ENCODE measurements at regions not wholly inside any gene's neighbourhood (a gene's known extent, or its start where the extent isn't known, plus 50 kb on each side); places are given as distances from the start of the nearest gene placed in this dataset.
"Not testable (repeated sequence)": the region's sequence is repeated elsewhere in the genome, so short reads cannot be mapped to it uniquely, and the experiment has no call there.

DNA sequence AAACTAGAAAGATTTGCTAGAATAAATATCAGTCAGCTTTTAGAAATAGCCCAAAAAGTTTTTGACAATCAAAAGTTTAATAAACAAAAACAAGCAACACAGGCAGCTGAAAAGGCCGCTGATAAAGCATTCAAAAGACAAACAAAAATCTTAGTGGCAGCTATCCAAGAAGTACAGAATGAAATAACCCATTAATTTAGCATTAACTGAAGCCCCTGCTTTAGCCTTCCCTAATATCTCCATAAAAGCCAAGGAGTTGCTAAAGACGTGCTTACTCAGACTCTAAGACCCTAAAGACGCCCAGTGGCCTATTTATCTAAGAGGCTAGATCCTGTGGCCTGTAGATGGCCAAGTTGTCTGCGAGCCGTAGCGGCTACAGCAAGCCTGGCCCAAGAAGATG is 123.5 kb upstream of the DEFB108B start:
- not testable (repeated sequence) for DNase-seq, H3K4me1 Mint-ChIP-seq, H3K4me3 Mint-ChIP-seq, H3K9me3 Mint-ChIP-seq, H3K36me3 Mint-ChIP-seq, H3K27ac Mint-ChIP-seq, H3K27me3 Mint-ChIP-seq

DNA sequence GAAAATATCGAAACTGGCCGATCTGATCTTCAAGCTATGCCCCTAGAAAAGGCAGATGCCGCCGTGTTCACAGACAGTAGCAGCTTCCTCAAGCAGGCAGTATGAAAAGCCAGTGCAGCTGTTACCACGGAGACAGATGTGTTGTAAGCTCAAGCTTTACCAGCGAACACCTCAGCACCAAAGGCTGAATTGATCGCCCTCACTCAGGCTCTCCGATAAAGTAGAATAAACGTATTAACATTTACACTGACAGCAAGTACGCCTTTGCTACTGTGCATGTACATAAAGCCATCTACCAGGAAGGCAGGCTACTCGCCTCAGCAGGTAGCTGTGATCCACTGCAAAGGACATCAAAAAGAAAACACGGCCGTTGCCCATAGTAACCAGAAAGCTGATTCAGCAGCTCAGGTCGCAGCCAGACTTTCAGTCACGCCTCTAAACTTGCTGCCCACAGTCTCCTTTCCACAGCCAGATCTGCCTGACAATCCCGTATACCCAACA is 122.8 kb upstream of the DEFB108B start:
- H3K27ac Mint-ChIP-seq, H3K9me3 Mint-ChIP-seq, H3K4me3 Mint-ChIP-seq, DNase-seq, H3K27me3 Mint-ChIP-seq, H3K36me3 Mint-ChIP-seq, H3K4me1 Mint-ChIP-seq: not testable (repeated sequence)

DNA sequence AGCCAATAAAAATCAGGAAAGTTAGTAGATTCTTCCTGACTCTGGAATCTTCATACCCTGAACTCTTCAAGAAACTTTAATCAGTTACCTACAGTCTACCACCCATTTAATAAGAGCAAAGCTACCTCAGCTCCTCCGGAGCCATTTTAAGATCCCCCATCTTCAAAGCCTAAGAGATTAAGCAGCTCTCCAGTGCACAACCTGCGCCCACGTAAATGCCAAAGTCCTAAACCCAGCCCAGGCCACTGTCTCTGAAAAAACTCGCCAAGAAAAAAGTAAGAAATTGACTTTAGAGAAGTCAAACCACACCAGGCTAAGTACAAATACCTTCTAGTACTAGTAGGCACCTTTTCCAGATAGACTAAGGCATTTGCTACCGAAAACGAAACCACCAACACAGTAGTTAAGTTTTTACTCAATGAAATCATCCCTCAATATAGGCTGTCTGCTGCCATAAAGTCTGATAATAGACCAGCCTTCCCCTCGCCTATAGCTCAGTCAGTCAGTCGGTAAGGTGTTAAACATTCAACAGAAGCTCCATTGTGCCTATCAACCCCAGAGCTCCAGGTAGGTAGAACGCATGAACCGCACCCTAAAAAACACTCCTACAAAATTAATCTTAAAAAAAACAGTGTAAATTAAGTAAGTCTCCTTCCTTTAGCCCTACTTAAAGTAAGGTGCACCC is 122.2 kb upstream of the DEFB108B start:
- not testable (repeated sequence) for H3K36me3 Mint-ChIP-seq, H3K9me3 Mint-ChIP-seq, DNase-seq, H3K27ac Mint-ChIP-seq, H3K4me1 Mint-ChIP-seq, H3K4me3 Mint-ChIP-seq, H3K27me3 Mint-ChIP-seq

DNA sequence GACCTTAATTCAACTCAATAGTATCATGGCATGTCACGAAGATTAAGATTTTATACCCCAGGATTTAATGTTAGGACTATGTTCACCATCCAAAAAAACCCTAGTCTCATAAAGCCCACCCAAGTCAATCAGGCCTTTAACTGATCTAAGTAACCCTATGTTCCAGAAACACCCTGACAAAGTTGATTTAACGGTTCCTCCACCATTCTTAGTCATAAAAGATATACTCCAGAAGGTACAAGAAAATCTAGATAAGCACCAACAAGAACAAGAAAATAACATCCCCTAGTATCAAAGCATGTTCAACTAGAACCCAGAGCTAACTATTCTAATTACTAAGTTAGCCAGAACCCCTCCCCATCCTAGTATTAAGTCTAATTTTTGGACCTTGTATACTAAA is 120.7 kb upstream of the DEFB108B start:
- H3K27ac Mint-ChIP-seq, H3K36me3 Mint-ChIP-seq, H3K4me1 Mint-ChIP-seq, DNase-seq, H3K9me3 Mint-ChIP-seq, H3K27me3 Mint-ChIP-seq, H3K4me3 Mint-ChIP-seq: not testable (repeated sequence)

DNA sequence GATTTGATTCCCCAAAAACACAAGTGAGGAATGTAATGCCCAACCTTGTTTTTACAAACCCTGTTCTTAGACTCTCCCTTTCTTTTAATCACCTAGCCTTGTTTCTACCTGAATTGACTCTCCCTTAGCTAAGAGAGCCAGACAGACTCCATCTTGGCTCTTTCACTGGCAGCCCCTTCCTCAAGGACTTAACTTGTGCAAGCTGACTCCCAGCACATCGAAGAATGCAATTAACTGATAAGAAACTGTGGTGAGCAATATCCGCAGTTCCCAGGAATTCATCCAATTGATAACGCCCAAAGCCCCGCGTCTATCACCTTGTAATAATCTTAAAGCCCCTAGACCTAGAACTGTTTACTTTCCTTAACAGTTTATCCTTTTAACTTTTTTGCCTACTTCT is 120.2 kb upstream of the DEFB108B start:
- not testable (repeated sequence) for DNase-seq, H3K27me3 Mint-ChIP-seq, H3K4me1 Mint-ChIP-seq, H3K4me3 Mint-ChIP-seq, H3K27ac Mint-ChIP-seq, H3K36me3 Mint-ChIP-seq, H3K9me3 Mint-ChIP-seq

DNA sequence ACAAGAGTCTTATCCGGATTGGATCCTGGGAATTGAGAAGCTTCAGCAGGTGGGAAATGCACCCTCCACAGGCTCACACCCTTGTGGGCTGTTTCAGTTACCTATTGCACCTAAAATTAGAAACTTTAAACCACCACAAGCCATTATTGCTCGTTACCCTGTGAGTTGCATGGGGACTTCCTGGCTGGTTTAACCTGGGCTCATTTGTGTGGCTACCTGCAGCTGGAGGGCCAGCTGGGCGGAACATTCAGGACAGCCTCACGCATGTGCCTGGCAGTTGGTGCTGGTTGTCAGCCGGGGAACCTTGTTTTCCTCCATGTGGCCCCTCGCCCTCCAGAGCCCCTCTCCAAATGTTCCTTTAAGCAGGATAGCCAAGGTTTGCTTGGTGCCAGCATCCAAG is 118.5 kb upstream of the DEFB108B start:
- DNase-seq, H3K4me1 Mint-ChIP-seq, H3K4me3 Mint-ChIP-seq, H3K27me3 Mint-ChIP-seq, H3K36me3 Mint-ChIP-seq, H3K9me3 Mint-ChIP-seq, H3K27ac Mint-ChIP-seq: not testable (repeated sequence)

DNA sequence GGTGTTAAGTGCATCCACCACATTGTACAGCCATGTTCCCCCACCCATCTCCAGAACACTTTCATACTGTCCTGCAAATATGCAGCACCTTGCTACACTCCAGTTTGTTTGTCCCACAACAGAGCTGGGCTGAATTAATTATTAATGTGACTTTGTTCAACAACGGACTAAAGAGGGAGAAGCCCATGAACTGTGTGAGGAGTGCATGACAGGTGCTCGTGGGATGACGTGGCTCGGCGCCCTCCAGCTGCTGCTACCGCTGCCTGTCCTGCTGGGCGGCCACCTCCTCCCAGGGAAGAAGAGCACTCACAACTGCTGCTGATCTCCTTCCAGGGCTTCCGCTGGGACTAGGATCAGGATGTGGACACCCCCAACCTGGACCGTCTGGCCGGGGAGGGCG is 111.2 kb upstream of the DEFB108B start:
- not testable (repeated sequence) for H3K36me3 Mint-ChIP-seq, H3K9me3 Mint-ChIP-seq, H3K27ac Mint-ChIP-seq, H3K4me3 Mint-ChIP-seq, DNase-seq, H3K4me1 Mint-ChIP-seq
- H3K27me3 Mint-ChIP-seq: peaks cover 13% of the 10 kb centered on the region

DNA sequence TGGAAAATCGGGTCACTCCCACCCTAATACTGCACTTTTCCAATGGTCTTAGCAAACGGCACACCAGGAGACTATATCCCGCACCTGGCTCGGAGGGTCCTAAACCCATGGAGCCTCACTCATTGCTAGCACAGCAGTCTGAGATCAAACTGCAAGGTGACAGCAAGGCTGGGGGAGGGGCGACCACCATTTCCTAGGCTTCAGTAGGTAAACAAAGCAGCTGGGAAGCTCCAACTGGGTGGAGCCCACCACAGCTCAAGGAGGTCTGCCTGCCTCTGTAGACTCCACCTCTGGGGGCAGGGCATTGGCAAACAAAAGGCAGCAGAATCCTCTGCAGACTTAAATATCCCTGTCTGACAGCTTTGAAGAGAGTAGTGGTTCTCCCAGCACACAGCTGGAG is 109.0 kb upstream of the DEFB108B start:
- H3K9me3 Mint-ChIP-seq, H3K36me3 Mint-ChIP-seq, H3K4me1 Mint-ChIP-seq, H3K27ac Mint-ChIP-seq, H3K4me3 Mint-ChIP-seq, DNase-seq: not testable (repeated sequence)
- H3K27me3 Mint-ChIP-seq: peaks cover 22% of the 10 kb centered on the region

DNA sequence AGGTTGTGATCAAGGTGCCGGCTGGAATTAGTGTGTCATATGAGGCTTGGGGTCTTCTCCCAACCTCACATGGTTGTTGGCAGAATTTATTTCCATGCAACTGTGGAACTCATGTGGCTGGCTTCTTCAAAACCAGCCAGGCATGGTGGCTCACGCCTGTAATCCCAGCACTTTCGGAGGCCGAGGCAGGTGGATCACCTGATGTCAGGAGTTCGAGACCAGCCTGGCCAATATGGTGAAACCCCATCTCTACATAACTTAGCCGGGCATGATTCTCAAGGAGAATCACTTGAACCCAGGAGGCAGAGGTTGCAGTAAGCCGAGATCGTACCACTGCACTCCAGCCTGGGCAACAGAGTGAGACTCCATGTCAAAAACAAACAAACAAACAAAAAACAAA is 102.3 kb upstream of the DEFB108B start:
- H3K36me3 Mint-ChIP-seq, H3K9me3 Mint-ChIP-seq, H3K27ac Mint-ChIP-seq, DNase-seq, H3K4me3 Mint-ChIP-seq, H3K4me1 Mint-ChIP-seq: not testable (repeated sequence)
- peaks cover 12% of the 10 kb centered on the region for H3K27me3 Mint-ChIP-seq

DNA sequence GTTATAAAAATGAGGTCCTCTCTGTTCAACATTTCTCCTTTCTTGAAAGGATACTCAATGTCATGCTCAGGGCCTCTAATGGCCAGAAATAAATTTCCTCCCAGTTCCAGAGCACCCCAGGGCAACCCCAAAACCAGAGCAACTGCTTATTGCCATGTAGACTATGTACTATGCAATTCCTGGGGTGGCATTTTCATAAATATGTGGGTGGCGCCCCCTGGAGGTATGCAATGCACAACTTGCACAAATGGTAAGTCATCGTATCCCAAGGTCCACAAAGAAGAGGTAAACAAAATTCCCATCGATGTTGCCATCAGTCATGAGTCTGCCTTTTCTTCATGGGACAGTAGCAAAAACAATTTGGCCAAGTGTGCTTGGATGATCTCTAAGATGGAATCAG is 98.6 kb upstream of the DEFB108B start:
- DNase-seq, H3K9me3 Mint-ChIP-seq, H3K27ac Mint-ChIP-seq, H3K4me1 Mint-ChIP-seq, H3K36me3 Mint-ChIP-seq, H3K27me3 Mint-ChIP-seq, H3K4me3 Mint-ChIP-seq: not testable (repeated sequence)

DNA sequence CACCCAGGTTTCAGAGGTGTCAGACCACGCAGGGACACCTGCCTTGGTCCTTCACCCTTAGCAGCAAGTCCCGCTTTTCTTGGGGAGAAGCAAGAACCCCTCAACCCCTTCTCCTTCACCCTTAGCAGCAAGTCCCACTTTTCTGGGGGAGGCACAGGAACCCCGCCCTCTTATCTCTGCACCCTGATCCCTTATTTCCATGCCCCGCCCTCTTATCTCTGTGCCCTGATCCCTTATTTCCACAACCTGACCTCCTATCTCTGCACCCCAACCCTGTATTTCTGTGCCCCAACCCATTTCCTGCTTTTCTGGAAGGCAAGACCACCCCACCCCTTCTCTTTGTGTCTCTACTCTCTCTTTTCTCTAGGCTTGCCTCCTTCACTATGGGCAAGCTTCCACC is 94.7 kb upstream of the DEFB108B start:
- not testable (repeated sequence) for H3K27ac Mint-ChIP-seq, H3K4me1 Mint-ChIP-seq, H3K36me3 Mint-ChIP-seq, DNase-seq, H3K9me3 Mint-ChIP-seq, H3K4me3 Mint-ChIP-seq
- peaks cover 14% of the 10 kb centered on the region for H3K27me3 Mint-ChIP-seq

DNA sequence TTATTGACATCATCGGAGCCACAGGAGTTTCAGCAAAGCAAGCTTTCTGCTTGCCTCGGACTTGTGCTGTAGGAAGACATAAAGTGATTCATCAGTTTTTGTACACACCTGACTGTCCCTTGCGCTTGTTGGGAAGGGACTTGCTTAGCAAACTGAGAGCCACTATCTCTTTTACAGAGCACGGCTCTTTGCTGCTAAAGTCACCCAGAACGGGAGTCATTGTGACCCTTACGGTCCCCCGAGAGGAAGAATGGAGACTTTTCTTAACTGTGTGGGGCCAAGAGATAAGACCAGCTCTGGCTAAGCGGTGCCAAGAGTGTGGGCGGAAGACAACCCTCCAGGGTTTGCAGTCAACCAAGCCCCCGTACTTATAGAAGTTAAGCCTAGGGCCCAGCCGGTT is 89.6 kb upstream of the DEFB108B start:
- H3K4me1 Mint-ChIP-seq, DNase-seq, H3K4me3 Mint-ChIP-seq, H3K27ac Mint-ChIP-seq, H3K9me3 Mint-ChIP-seq, H3K36me3 Mint-ChIP-seq: not testable (repeated sequence)
- peaks cover 23% of the 10 kb centered on the region for H3K27me3 Mint-ChIP-seq

DNA sequence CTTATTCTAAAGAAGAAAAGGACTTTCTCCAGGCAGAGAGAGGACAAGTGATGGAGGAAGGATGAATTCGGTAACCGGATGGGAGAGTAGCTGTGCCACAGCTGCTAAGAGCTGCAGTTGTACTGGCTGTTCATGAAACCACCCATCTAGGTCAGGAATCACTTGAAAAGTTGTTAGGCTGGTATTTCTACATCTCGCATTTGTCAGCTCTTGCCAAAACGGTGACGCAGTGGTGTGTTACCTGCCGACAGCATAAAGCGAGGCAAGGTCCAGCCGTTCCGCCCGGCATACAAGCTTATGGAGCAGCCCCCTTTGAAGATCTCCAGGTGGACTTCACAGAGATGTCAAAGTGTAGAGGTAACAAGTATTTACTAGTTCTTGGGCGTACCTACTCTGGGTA is 87.3 kb upstream of the DEFB108B start:
- not testable (repeated sequence) for DNase-seq, H3K4me3 Mint-ChIP-seq, H3K36me3 Mint-ChIP-seq, H3K27ac Mint-ChIP-seq, H3K9me3 Mint-ChIP-seq, H3K4me1 Mint-ChIP-seq
- H3K27me3 Mint-ChIP-seq: peaks cover 23% of the 10 kb centered on the region

DNA sequence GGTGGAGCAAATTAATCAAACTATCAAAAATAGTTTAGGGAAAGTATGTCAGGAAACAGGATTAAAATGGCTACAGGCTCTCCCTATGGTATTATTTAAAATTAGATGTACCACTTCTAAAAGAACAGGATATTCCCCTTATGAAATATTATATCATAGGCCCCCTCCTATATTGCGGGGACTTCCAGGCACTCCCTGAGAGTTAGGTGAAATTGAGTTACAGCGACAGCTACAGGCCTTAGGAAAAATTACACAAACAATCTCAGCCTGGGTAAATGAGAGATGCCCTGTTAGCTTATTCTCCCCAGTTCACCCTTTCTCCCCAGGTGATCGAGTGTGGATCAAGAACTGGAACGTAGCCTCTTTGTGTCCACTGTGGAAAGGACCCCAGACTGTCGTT is 86.7 kb upstream of the DEFB108B start:
- H3K9me3 Mint-ChIP-seq, H3K36me3 Mint-ChIP-seq: not testable (repeated sequence)

DNA sequence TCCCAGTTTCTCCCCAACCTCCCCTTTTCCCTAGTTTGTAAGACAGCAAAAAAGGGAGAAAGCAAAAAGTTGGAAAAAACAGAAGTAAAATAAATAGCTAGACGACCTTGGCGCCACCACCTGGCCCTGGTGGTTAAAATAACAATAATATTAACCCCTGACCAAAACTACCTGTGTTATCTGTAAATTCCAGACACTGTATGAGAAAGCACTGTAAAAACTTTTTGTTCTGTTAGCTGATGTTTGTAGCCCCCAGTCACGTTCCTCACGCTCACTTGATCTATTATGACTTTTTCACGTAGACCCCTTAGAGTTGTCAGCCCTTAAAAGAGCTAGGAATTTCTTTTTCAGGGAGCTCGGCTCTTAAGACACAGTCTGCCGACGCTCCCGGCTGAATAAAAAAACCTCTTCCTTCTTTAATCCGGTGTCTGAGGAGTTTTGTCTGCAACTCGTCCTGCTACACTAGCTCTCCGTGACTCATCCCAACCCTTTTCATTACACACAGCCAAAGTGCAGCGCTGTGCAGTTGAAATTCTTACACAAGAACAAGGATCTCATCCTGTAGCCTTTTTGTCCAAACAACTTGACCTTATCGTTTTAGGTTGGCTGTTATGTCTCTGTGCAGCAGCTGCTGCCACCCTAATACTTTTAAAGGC is 83.9 kb upstream of the DEFB108B start:
- peaks cover 24% of the 10 kb centered on the region for H3K27me3 Mint-ChIP-seq
- not testable (repeated sequence) for H3K9me3 Mint-ChIP-seq, H3K4me3 Mint-ChIP-seq, H3K4me1 Mint-ChIP-seq, DNase-seq, H3K36me3 Mint-ChIP-seq, H3K27ac Mint-ChIP-seq

More for the DNA sequence above, 86.7 kb upstream of the DEFB108B start:
- not testable (repeated sequence) for H3K4me1 Mint-ChIP-seq, H3K27ac Mint-ChIP-seq, DNase-seq, H3K4me3 Mint-ChIP-seq
- H3K27me3 Mint-ChIP-seq: peaks cover 21% of the 10 kb centered on the region

DNA sequence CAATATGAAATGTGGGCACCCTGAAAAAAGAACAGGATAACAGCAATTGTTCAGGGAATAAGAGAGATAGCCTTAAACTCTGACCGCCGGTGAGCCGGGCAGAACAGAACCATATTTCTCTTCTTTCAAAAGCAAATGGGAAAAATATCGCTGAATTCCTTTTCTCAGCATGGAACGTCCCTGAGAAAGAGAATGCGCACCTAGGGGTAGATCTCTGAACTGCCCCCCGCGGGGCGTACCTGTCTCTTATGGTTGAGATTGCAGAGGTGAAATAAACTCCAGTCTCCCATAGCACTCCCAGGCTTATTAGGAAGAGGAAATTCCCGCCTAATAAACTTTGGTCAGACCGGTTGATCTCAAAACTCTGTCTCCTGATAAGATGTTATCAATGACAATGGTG is 82.1 kb upstream of the DEFB108B start:
- not testable (repeated sequence) for H3K4me1 Mint-ChIP-seq, H3K4me3 Mint-ChIP-seq, H3K36me3 Mint-ChIP-seq, H3K27ac Mint-ChIP-seq, DNase-seq, H3K9me3 Mint-ChIP-seq
- peaks cover 17% of the 10 kb centered on the region for H3K27me3 Mint-ChIP-seq
